GM12892 (cell line): ENCODE measurements at regions not wholly inside any gene's neighbourhood (a gene's known extent, or its start where the extent isn't known, plus 50 kb on each side); places are given as distances from the start of the nearest gene placed in this dataset.
A peak's percentile ranks its signal among the peaks of the same experiment; 100 is the strongest.

ENCODE experiments used
- DNase-seq: peaks from one replicate; pipeline ENCODE4 v3.0.0; 2011; ENCODE audit not compliant: insufficient read length
- FAIRE-seq: peaks from 2 replicates; lab custom pipeline; 2011; peaks lifted over from hg19 to GRCh38; lab: Jason Lieb, UNC
- POLR2A ChIP-seq: IDR thresholded peaks from 2 replicates; pipeline ENCODE4 v1.6.1; 2011; ENCODE audit warnings: low read depth, low read length, control low read depth
- POLR2AphosphoS5 ChIP-seq: IDR thresholded peaks from 2 replicates; pipeline ENCODE4 v1.6.1; 2011; ENCODE audit warnings: low read depth, low read length, control low read depth
- TAF1 ChIP-seq: IDR thresholded peaks from 2 replicates; pipeline ENCODE4 v1.6.1; 2011; ENCODE audit warnings: low read depth, mild to moderate bottlenecking, control low read depth, low read length, borderline replicate concordance

GRCh38 chr12:47014474-47014873 is 64.9 kb upstream of the PCED1B start:
- no peak for DNase-seq
- no peak for TF ChIP-seq POLR2AphosphoS5
- TF ChIP-seq POLR2A = no peak
- TF ChIP-seq TAF1 = no peak

GRCh38 chr12:47015381-47015780 is 64.0 kb upstream of the PCED1B start:
- TF ChIP-seq TAF1 (no peak), POLR2A (no peak), POLR2AphosphoS5 (no peak)
- FAIRE-seq = no peak
- no peak for DNase-seq

More at GRCh38 chr12:47014474-47014873, 64.9 kb upstream of the PCED1B start:
- no peak for FAIRE-seq

GRCh38 chr12:47017041-47017713 is 62.2 kb upstream of the PCED1B start:
- DNase-seq (no peak), FAIRE-seq (no peak)
- no peak for TF ChIP-seq POLR2AphosphoS5
- TF ChIP-seq TAF1 = no peak
- TF ChIP-seq POLR2A = no peak

- TF ChIP-seq POLR2AphosphoS5 (no peak), TAF1 (no peak), POLR2A (no peak)
- no peak for FAIRE-seq
- DNase-seq = no peak
Measured at GRCh38 chr12:47017901-47018475, 61.4 kb upstream of the PCED1B start.

GRCh38 chr12:47020211-47020821 is 59.1 kb upstream of the PCED1B start:
- TF ChIP-seq POLR2AphosphoS5 = no peak
- TF ChIP-seq TAF1 = no peak
- DNase-seq (no peak), FAIRE-seq (no peak)

GRCh38 chr12:47021298-47021697 is 58.1 kb upstream of the PCED1B start:
- TF ChIP-seq POLR2A (no peak), POLR2AphosphoS5 (no peak), TAF1 (no peak)
- no peak for DNase-seq
- peak; percentile 87 for FAIRE-seq

- DNase-seq = no peak
- no peak for FAIRE-seq
- no peak for TF ChIP-seq TAF1
- no peak for TF ChIP-seq POLR2A
- TF ChIP-seq POLR2AphosphoS5 = no peak
Measured at GRCh38 chr12:47022296-47022695, 57.1 kb upstream of the PCED1B start.

- TF ChIP-seq TAF1 = no peak
- no peak for FAIRE-seq
- no peak for DNase-seq
Measured at GRCh38 chr12:47023311-47023710, 56.1 kb upstream of the PCED1B start.

GRCh38 chr12:47023953-47024352 is 55.5 kb upstream of the PCED1B start:
- TF ChIP-seq POLR2A (no peak), POLR2AphosphoS5 (no peak), TAF1 (no peak)
- DNase-seq (no peak), FAIRE-seq (no peak)

- DNase-seq = no peak
- FAIRE-seq = no peak
- TF ChIP-seq POLR2AphosphoS5 (no peak), TAF1 (no peak), POLR2A (no peak)
Measured at GRCh38 chr12:47024463-47024862, 55.0 kb upstream of the PCED1B start.

GRCh38 chr12:47025349-47025748 is 54.1 kb upstream of the PCED1B start:
- DNase-seq = no peak
- TF ChIP-seq POLR2AphosphoS5 (no peak), TAF1 (no peak), POLR2A (no peak)
- no peak for FAIRE-seq

- TF ChIP-seq TAF1 = no peak
- TF ChIP-seq POLR2AphosphoS5 = no peak
- no peak for TF ChIP-seq POLR2A
- FAIRE-seq = no peak
Measured at GRCh38 chr12:47025798-47026197, 53.6 kb upstream of the PCED1B start.

More at GRCh38 chr12:47025798-47026197, 53.6 kb upstream of the PCED1B start:
- no peak for DNase-seq
